Coronary artery (tissue), 2 donors: ENCODE measurements at regions not wholly inside any gene's neighbourhood (a gene's known extent, or its start where the extent isn't known, plus 50 kb on each side); places are given as distances from the start of the nearest gene placed in this dataset.

Experiments
- DNase-seq: peaks from one replicate; pipeline ENCODE4 v3.0.0-alpha.2; 2017; ENCODE audit warnings: low spot score
- H3K27ac ChIP-seq, 2 donors: fragments of 200-600 bp; sonication (generic); one replicate each; pipeline ENCODE4 v1.5.1; 2016 to 2019
- H3K4me3 ChIP-seq: fragments of 200-600 bp; sonication (generic); 2 replicates; pipeline ENCODE4 v1.5.1; 2016; ENCODE audit warnings: mild to moderate bottlenecking, moderate library complexity
- CTCF ChIP-seq: fragments of 200-600 bp; sonication (generic); IDR thresholded peaks from one replicate; pipeline ENCODE4 v1.5.1; 2019; ENCODE audit warnings: antibody characterized with exemption

GRCh38 chr15:62988701-62989100 lies 53.8 kb upstream of the TPM1 start:
- H3K27ac ChIP-seq, result no peak overlapping the region
- DNase-seq, result no peak
- no peak for TF ChIP-seq CTCF
- H3K4me3 ChIP-seq, result no peak overlapping the region

GRCh38 chr15:62989366-62990055 lies 53.0 kb upstream of the TPM1 start:
- TF ChIP-seq CTCF, result no peak
- Histone ChIP-seq H3K27ac (peak overlapping the region in 1 of 2 donors; percentile 2), H3K4me3 (no peak overlapping the region)
- DNase-seq, result no peak

- no peak for TF ChIP-seq CTCF
- H3K27ac ChIP-seq, result no peak overlapping the region
- no peak overlapping the region for H3K4me3 ChIP-seq
- DNase-seq, result no peak
Measured at GRCh38 chr15:62991698-62992097, 50.8 kb upstream of the TPM1 start.

GRCh38 chr15:62992302-62992701 lies 50.2 kb upstream of the TPM1 start:
- DNase-seq, result no peak
- H3K27ac ChIP-seq, result no peak overlapping the region
- H3K4me3 ChIP-seq, result no peak overlapping the region
- no peak for TF ChIP-seq CTCF
